ENCODE measurements at regions not wholly inside any gene's neighbourhood (a gene's known extent, or its start where the extent isn't known, plus 50 kb on each side); places are given as distances from the start of the nearest gene placed in this dataset.

DNA sequence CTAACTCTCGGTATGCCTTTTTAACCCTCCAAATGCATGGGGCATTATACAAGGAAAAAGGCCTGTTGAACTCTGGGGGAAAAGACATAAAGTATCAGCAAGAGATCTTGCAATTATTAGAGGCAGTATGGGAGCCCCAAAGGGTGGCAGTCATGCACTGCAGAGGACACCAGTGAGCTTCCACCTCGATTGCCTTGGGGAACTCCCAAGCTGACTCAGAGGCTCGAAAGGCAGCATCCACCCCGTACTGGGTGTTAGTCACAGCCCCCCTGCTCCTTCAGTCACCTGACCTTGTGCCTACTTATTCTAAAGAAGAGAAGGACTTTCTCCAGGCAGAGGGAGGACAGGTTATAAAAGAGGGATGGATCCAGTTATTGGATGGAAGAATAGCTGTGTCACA, 781.4 kb upstream of the TMEM132C start:
- TF ChIP-seq, protein P1, sequence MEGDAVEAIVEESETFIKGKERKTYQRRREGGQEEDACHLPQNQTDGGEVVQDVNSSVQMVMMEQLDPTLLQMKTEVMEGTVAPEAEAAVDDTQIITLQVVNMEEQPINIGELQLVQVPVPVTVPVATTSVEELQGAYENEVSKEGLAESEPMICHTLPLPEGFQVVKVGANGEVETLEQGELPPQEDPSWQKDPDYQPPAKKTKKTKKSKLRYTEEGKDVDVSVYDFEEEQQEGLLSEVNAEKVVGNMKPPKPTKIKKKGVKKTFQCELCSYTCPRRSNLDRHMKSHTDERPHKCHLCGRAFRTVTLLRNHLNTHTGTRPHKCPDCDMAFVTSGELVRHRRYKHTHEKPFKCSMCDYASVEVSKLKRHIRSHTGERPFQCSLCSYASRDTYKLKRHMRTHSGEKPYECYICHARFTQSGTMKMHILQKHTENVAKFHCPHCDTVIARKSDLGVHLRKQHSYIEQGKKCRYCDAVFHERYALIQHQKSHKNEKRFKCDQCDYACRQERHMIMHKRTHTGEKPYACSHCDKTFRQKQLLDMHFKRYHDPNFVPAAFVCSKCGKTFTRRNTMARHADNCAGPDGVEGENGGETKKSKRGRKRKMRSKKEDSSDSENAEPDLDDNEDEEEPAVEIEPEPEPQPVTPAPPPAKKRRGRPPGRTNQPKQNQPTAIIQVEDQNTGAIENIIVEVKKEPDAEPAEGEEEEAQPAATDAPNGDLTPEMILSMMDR (IDR thresholded peaks at IDR 0.05) = no peak
- no peak for TF ChIP-seq ZFX (IDR thresholded peaks at IDR 0.05; ENCODE audit: borderline replicate concordance)
